ENCODE measurements at regions not wholly inside any gene's neighbourhood (a gene's known extent, or its start where the extent isn't known, plus 50 kb on each side); places are given as distances from the start of the nearest gene placed in this dataset.

DNA sequence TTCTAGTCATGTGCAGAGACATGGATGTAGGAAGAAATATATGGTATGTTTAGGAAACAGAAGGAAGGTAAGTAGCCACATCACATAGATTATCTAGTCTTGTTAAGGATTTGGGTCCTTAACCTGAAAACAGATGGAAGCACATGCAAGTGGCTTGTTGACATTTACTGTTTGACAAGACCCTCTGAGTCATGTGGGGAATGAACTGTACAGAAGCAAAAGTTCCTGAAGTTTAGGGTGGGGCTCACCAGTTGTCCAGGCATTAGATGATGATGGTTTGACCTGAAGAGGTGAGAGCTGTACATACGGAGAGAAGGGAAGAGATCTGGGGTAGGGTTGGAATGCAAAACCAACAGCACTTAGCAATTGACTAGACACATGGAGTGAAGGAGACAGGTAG is 281.1 kb upstream of the GRIP1 start:
- no peak overlapping the region for H3K4me3 ChIP-seq (ENCODE audit: low read depth, low read length)

DNA sequence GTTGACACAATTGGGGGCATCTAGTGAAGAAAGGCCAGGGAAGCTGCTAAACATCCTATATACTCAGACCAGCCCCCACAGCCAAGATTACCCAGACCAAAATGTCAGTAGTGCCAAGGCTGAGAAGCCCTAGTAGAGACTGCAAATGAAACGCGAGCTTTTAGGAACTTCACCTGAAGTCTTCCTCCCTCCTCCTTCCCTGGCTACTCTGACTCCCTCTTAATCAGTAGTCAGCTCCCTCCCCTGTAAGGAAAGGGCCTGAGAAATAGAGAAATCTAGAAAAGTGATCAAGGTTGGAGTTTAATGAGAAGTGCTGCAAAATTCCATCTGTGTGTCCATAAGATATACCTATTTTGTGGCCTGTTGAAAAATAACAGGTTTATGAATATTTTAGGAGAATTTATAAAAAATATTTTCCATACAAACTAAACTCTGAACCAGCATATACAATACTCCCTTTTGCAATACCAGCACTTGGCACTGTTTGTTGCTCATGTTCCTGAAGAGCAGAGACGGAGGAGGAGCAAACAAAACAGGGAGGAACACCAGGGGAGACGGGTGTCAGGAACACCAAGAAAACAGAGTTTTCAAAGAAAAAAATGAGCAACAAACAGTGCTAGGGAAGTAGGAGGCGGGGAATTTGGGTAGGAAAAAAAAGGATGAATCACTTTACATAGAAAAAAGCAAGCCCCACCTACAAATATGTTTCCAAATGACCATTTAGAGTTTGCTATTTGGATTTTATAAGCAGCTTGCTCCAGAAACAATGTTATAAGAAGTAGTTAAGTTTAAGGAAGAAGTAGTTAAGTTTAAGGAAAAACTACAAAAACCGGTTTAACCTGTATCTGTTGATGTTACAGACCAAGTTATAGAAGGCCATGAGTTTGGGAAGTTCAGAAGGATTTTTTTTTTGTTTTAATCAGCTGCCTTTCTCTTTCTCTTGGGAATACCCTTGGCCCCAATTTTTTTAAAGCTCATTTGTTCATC is 282.1 kb upstream of the GRIP1 start:
- H3K4me3 ChIP-seq (ENCODE audit: low read depth, low read length): no peak overlapping the region

DNA sequence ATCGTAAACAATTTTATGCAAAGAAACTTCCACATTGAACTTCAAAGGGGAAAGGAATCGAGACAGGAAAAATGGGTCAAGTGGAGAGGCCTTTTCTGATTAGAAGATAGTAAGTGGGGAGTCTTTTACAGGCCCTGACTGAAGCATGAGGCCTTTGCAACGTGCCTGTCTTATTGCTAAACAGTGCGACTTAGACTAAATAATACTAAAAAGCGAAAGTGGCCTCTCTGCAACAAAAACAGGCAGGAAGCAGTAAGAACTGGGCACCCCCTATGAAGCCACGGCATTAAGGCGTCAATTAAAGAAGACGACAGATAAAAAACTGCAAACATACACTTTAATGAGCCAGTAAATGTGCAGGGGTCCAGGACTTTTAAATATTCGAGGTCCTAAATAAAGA is 283.4 kb upstream of the GRIP1 start:
- H3K4me3 ChIP-seq (ENCODE audit: low read depth, low read length): no peak overlapping the region

DNA sequence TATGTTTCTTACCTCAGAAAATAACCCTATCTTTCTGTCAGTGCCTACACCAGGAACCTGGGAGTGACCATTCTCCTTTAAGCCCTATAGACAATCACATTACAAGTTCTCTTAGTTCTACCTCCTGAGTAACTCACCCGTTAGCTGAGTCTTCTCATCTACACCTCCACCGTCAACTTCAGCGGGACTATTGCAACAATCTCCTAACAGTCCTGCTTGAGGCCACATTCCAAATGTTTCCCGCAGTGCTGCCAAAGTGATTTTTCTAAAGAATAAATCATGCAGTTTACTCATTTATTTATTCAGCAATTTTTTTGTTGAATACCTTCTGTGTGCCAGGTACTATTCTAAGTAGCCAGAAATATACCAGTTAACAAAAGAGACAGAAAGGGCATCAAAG is 285.0 kb upstream of the GRIP1 start:
- no peak overlapping the region for H3K4me3 ChIP-seq (ENCODE audit: low read depth, low read length)

DNA sequence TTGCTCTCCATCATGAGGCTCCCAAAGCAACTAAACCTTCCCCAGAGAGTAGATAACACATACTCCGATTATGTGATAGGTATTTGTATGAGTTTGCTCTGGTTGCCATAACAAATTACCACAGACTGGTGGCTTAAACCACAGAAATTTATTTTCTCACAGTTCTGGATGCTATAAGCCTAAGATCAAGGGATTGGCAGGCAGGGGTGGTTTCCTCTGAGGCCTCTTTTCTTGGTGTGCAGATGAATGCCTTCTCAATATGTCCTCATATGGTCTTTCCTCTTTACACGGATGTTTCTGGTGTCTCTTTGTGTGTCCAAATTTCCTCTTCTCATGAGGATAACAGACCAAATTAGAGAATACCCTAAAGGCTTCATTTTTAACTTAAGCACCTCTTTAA is 285.8 kb upstream of the GRIP1 start:
- H3K4me3 ChIP-seq (ENCODE audit: low read depth, low read length): no peak overlapping the region

DNA sequence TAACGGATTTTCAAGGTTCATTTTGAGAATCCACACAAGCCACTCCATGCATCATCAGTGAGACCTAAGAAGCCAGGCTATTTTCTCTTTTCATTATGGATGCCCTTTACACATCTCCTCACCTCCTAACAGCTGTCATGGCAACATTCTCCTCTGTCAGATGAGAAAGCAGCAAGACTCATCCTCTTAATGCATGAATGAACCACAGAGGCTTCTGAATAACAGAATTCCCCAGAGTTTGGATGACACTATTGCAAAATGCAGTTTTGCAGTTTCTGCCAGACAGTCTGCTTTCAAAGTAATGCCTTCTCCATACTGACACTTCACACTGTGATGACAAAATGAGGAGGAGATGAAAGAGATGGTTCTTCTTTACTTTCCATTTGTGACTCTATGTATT is 286.7 kb upstream of the GRIP1 start:
- no peak overlapping the region for H3K4me3 ChIP-seq (ENCODE audit: low read depth, low read length)

DNA sequence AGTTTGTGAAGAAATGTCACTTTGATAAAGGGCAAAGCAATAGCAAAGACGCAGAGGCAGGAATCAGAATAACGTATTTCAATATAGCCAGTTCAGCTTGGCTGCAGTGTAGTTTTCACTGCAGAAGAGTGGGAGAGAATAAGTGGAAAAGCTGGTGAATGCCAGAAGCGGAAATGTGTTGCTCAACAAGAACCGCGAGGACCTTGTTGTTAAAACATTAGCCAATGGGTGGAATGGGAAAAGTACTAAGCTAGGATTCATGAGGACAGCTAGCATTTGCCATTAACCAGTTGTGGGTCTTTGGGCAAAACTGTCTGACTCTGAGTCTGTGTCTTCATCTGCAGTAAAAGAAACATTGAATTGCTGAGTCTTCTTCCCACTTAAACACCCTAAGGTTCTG is 292.9 kb upstream of the GRIP1 start:
- H3K4me3 ChIP-seq (ENCODE audit: low read depth, low read length): no peak overlapping the region

DNA sequence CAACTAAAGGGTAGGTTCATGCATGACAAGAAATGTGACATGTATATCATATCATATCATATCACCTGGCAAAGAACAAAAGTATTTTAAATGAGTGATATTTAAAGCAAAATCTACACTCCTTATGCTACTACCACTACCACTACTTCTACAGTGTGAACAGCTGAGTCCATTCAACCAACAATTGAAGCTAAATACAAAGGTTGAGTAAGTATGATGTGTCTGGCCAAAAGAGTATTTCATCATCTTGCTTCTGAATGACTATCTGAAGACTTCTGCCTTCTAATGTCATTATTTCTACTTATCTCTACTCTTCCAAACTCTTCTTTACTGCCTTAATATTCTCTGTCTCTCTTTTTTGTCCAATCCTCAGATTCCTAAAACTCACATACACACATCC is 292.6 kb upstream of the CAND1 start:
- H3K4me3 ChIP-seq (ENCODE audit: low read depth, low read length): no peak overlapping the region

DNA sequence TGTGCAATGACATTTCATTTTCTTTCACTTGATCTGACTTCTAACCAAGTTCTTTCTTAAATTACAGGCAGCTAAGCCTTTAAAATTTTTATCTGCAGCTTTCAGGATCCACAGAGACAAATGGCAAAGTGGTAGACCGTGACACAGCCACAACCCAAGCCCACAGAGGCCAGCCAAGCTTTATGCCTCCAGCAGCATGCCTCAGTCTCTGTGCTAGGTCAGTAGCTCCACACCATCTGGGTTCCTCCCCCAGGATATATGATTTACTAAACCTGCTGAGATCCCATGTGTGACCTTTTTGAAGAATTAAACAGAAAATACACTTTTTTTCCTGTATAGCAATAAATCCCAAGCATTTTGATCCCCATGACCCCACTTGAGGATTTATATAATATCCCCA is 290.4 kb upstream of the CAND1 start:
- no peak overlapping the region for H3K4me3 ChIP-seq (ENCODE audit: low read depth, low read length)

DNA sequence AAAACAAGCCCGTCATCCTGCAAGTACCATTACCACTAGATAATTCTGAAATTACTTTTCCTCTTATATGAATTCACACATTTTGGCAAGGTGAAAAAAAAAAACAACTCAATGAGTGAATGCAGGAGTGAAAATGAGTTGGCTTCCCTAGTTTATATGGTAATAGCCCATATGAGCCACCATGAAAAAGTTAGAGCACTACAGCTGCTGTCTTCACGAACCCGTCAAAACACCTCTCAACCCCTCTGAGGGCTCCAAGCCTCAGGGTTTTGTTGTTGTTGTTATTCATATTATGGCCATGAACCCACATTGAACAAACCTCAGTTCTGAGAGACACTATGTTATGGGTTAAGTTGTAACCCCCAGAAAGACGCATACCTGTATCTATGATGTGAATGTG is 289.9 kb upstream of the CAND1 start:
- no peak overlapping the region for H3K4me3 ChIP-seq (ENCODE audit: low read depth, low read length)

DNA sequence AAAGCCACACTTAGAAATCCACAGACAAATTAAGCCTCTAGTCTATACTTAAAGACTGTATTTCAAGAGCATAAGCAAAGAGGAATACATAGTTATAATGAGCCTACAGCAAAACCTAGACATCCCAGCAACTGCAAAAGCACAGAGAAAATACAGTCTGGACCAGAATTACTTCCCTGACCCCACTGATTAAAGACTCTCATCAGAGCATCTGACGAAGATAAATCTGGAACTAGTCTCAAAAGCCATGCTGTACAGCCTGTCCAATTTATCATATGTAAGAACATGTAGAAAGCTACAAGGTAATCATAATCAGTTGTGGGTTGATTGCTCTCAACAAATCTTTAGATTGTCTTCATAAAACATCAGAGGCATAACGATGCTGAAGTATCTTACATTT is 285.1 kb upstream of the CAND1 start:
- no peak overlapping the region for H3K4me3 ChIP-seq (ENCODE audit: low read depth, low read length)

DNA sequence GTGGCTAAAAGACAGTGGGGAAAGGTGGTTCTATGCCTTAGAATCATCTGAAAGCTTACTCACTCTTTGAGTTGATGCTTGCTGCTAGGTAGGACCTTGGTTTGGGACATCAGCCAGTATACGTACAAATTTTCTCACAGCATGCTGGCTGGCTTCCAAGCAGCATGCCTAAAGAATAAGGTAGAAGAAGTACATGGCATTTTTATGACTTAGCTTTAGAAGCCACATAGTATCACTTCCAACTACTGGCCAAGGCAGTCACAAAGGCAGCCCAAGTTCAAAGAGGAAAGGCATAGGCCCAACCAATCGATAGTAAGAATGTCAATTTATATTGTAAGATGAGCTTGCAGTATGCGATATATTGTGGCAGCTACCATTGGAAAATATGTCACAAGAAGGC is 284.2 kb upstream of the CAND1 start:
- H3K4me3 ChIP-seq (ENCODE audit: low read depth, low read length): no peak overlapping the region

DNA sequence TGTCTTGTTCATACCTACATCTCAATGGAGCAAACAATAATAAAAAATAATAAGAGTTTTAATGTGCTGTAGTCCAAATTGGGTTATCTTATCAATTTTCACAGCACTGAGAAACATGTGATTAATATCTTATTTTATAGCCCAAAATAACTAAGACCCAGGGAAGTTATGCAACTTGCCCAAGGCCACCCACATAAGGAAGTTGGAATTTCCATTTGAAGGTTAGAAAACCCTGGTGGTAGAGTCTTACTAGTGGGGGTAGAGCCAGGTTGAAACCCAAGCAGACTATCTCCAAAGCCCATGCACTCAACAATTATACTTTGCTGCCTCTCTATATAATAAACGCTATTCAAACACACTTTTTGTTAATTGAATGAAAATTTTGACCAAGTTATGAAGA is 270.0 kb upstream of the CAND1 start:
- H3K4me3 ChIP-seq (ENCODE audit: low read depth, low read length): no peak overlapping the region

DNA sequence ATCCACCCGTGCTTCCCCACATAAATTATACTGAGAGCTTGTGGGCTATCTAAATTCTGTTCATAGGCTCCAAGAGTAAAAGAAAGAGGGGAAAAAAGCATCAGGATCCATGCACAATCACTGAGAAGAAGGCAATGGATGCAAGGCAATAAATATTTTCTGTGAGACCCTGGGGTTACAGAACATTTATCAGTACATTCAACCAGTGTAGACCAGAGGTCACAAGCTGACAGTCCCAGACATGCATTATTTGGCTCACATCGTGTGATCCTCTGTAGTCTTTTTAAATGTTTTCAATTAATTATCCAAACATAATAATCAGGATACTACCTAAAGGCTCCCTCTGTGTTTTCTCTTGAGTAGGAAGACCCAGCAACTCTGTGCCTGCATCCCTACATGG is 267.9 kb upstream of the CAND1 start:
- H3K4me3 ChIP-seq (ENCODE audit: low read depth, low read length): no peak overlapping the region

DNA sequence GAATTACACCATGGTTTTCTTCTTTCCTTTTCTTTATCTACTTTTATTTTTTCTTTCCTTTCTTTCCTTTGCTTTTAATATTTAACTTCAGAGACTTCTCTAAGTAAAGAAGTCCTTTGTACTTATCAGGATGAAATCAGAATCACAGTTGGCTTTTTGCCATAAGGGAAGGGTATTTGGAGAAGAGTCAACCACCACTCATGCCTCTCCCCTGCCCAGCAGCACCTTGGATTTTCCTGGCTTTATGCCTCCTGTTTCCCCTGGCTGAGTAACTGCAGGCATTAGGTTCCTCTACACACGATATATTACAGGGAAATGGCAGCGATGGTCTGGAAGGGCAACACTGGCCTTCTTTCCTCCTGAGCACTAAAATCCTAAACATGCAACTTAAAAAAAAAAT is 266.4 kb upstream of the CAND1 start:
- H3K4me3 ChIP-seq (ENCODE audit: low read depth, low read length): no peak overlapping the region

DNA sequence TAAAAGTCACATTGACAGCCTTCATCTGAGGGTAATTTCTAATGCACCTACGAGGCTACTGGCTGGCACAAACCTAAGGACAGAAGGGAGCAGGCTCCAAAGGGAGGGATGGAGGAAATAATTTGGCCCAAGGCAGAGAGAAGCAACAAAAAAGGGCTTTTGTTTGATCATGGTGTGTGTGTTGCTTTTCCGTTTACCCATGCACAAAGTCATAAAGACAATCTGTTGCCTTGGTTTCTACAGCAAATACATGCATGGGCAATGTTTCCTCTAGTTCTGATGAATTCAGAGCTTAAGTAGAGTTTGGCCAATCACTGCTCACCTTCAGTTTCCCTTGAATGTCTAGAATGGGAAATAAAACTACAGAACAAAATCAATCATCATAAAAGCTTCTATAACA is 262.5 kb upstream of the CAND1 start:
- H3K4me3 ChIP-seq (ENCODE audit: low read depth, low read length): no peak overlapping the region

DNA sequence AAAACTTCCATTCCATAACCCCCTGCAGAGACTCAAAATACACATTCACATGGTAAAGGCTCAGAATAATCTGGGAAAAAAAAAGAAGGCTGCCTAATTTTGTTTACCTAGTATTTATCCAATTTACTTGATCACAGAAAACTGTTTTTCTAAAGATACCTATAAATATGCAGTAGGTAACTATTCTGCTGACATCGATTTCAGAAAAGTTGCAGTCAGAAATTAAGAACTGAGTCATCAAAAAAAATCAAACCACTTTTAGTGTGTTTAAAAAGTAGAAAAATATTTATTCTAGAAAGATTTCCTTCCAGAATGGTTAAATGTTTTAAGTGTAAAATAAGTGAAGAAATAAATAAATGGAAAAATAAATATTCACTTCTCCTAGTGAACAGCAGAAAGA is 254.5 kb upstream of the CAND1 start:
- H3K4me3 ChIP-seq (ENCODE audit: low read depth, low read length): no peak overlapping the region

DNA sequence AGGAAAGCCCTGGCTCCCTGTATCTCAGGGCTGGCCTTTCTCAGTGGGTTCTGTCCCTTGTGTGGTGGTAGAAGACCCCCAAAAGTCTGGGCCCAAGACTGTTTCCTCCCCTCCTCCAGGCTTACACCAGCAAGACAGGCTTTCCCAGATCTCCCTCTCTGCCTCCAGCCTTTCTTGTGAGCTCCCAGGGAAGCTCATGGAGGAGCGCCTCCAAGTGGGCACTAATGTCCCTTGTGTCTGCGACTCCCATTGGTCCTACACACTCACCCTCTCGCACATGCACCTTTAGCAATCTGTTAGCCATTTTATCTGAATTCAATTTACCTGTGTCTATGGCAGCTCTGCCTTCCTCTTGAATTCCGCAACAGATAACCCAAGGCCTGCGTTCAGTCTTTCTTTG is 251.1 kb upstream of the CAND1 start:
- no peak overlapping the region for H3K4me3 ChIP-seq (ENCODE audit: low read depth, low read length)

DNA sequence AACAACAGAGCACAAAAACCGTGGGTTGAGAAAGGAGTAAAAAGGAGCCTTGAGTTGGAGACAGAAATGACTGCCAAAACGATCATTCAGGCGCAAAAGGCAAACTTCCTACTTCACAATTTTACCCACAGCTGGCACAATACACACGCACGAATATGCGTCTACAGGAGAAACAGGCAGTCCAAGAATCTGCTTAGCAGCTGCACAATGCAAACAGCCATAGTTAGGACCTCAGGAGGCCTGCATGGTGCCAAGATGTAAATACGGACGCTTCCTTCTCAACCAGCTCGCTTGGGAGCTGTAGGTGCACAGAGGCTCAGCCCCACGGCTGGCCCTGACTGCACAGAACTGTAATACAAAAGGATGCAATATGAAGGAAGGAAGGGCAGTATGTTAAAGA is 250.1 kb upstream of the CAND1 start:
- no peak overlapping the region for H3K4me3 ChIP-seq (ENCODE audit: low read depth, low read length)

DNA sequence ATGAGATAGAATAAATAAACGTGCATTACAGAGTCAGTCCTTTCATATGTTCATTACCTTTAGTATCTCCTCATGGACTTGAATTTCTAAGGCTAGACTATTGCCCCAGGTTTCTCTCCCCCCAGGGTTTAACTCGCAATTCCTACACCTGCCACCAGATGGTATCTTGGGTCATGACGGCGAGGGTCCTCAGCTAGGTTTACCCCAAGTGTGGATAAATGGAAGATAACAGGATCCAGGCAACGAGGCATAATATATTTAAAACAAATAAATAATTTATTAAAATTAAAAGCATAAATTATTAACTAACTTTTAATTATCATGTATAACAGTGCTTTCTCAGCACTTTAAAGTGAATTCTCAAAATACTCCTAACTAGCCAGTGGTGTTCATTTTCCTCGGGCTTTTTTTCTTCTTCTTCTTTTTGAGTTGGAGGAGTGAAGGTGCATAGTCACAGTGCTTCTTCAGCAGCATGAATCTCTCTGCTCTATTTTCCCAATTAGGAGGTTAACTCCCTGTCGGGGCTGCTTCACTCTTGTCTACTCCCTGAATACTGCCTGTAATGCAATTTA is 243.5 kb upstream of the CAND1 start:
- no peak overlapping the region for H3K4me3 ChIP-seq (ENCODE audit: low read depth, low read length)

DNA sequence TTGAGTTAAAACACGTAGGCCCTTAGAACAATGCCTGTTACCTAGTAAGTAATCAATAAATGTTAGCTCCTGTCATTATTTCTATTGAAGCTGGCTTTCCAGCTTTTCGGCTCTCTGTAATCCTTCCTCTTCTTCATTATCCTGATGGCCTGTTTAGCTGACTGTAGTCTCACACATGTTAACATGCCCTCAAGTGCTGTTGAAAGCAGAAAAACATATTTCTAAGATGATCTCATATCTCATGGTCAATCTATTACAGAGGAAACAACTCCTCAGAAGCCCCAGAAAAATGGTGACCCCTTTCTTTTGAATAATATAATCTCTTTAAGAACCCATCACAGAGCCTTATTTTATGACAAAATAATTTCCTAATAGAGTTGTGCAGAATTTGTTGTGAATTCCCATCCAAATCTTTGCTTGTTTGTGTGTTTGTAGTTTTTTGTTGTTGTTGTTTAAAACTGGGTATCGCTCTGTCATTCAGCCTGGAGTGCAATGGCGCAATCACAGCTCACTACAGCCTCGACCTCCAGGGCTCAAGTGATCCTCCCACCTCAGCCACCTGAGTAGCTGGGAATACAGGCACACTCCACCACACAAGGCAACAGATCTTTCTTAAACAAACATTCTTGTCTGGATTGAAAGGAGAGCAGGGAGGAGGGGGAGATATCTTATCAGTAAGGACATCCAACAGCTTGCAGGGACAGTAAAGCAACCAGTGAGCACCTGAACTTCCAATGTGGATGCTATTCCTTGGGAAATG is 242.5 kb upstream of the CAND1 start:
- H3K4me3 ChIP-seq (ENCODE audit: low read depth, low read length): no peak overlapping the region

DNA sequence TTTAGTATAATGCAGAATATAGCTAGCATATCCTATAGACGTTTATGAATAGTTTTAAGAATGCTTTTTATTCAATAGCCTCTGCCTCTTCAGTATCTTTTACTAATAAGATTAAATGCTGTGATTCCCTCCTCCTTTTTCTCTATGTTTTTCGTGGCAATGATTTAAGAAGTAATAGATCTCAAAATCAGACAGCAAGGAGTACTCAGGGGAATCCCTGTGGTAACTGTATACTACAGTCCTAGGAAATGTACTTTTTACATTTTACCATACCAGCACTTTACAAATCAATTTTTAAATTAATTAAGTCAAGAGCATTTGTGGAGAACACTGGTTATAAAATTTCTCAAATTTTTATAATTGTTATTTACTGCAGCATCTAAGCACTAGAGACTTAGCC is 240.6 kb upstream of the CAND1 start:
- no peak overlapping the region for H3K4me3 ChIP-seq (ENCODE audit: low read depth, low read length)

Measured in iPS-11a (cell line).